Neuronal stem cell (in vitro differentiated cells): ENCODE measurements at regions not wholly inside any gene's neighbourhood (a gene's known extent, or its start where the extent isn't known, plus 50 kb on each side); places are given as distances from the start of the nearest gene placed in this dataset.

Experiments used
- DNase-seq: peaks from one replicate; pipeline ENCODE4 v3.0.0-alpha.2; 2013; ENCODE audit warnings: low spot score
- H2AFZ ChIP-seq: one replicate; pipeline ENCODE4 v1.6.1; 2013; ENCODE audit warnings: mild to moderate bottlenecking, low read length, inconsistent platforms
- H2AK5ac ChIP-seq: 2 replicates; pipeline ENCODE4 v1.6.1; 2013; ENCODE audit warnings: low read depth, mild to moderate bottlenecking, inconsistent platforms, low read length, moderate library complexity, mixed read lengths
- H2BK120ac ChIP-seq: 2 replicates; pipeline ENCODE4 v1.6.1; 2013; ENCODE audit warnings: low read depth, mild to moderate bottlenecking, inconsistent platforms, low read length, moderate library complexity, mixed read lengths
- H2BK12ac ChIP-seq: one replicate; pipeline ENCODE4 v1.6.1; 2013; ENCODE audit warnings: low read length, inconsistent platforms
- H2BK15ac ChIP-seq: 2 replicates; pipeline ENCODE4 v1.6.1; 2013; ENCODE audit warnings: mild to moderate bottlenecking, low read length, inconsistent platforms, mixed read lengths
- H2BK5ac ChIP-seq: one replicate; pipeline ENCODE4 v1.6.1; 2013; ENCODE audit warnings: inconsistent platforms, mild to moderate bottlenecking, low read length, moderate library complexity
- H3K14ac ChIP-seq: one replicate; pipeline ENCODE4 v1.6.1; 2013; ENCODE audit warnings: low read length, inconsistent platforms
- H3K18ac ChIP-seq: 2 replicates; pipeline ENCODE4 v1.6.1; 2013; ENCODE audit warnings: low read length, inconsistent platforms
- H3K23ac ChIP-seq: 2 replicates; pipeline ENCODE4 v1.6.1; 2013; ENCODE audit warnings: low read depth, mild to moderate bottlenecking, mixed read lengths, low read length, inconsistent platforms; ENCODE audit not compliant: poor library complexity
- H3K27ac ChIP-seq: replicated peaks from 3 replicates; pipeline ENCODE4 v1.5.1; 2013; ENCODE audit warnings: low read length, inconsistent platforms
- H3K27me3 ChIP-seq, 3 experiments: 2 replicates each; pipeline ENCODE4 v1.6.1; 2013; ENCODE audit warnings: low read length in 3 of 3, mild to moderate bottlenecking in 2 of 3, inconsistent platforms in 1 of 3, low read depth in 1 of 3, mixed read lengths in 1 of 3, moderate library complexity in 1 of 3; ENCODE audit not compliant: control insufficient read depth in 3 of 3, insufficient read depth in 3 of 3
- H3K36me3 ChIP-seq, 2 donors: replicated peaks in 1 of 2; 2 replicates each; pipeline ENCODE4 v1.6.1; 2013; ENCODE audit warnings: low read length in 2 of 2; ENCODE audit not compliant: control insufficient read depth in 2 of 2, insufficient read depth in 2 of 2
- H3K4ac ChIP-seq: 2 replicates; pipeline ENCODE4 v1.6.1; 2013; ENCODE audit warnings: inconsistent platforms, mild to moderate bottlenecking, low read length, moderate library complexity
- H3K4me1 ChIP-seq, 2 donors: 1 replicate in 1 of 2; 2 replicates in 1 of 2; pipeline ENCODE4 v1.6.1; 2013; ENCODE audit warnings: low read length in 2 of 2, low read depth in 1 of 2; ENCODE audit not compliant: control insufficient read depth in 2 of 2, insufficient read depth in 1 of 2
- H3K4me2 ChIP-seq: one replicate; pipeline ENCODE4 v1.6.1; 2013; ENCODE audit warnings: mild to moderate bottlenecking, low read length, inconsistent platforms; ENCODE audit not compliant: insufficient read depth, poor library complexity, severe bottlenecking
- H3K4me3 ChIP-seq, 2 donors: 2 replicates each; pipeline ENCODE4 v1.5.1; 2013; ENCODE audit warnings: low read length in 2 of 2, mild to moderate bottlenecking in 2 of 2, inconsistent platforms in 1 of 2, moderate library complexity in 1 of 2
- H3K79me1 ChIP-seq: one replicate; pipeline ENCODE4 v1.6.1; 2013; ENCODE audit warnings: low read depth, mild to moderate bottlenecking, inconsistent platforms, low read length, moderate library complexity
- H3K9ac ChIP-seq: one replicate; pipeline ENCODE4 v1.6.1; 2013; ENCODE audit warnings: mild to moderate bottlenecking, low read depth, low read length, inconsistent platforms; ENCODE audit not compliant: poor library complexity
- H3K9me3 ChIP-seq, 2 donors: replicated peaks in 1 of 2; 2 replicates each; pipeline versions ENCODE3 to v1.6.1; 2013; ENCODE audit warnings: low read length in 2 of 2, mild to moderate bottlenecking in 2 of 2, inconsistent platforms in 1 of 2, low read depth in 1 of 2, mixed read lengths in 1 of 2, moderate library complexity in 1 of 2; ENCODE audit not compliant: control insufficient read depth in 2 of 2, insufficient read depth in 1 of 2
- H4K8ac ChIP-seq: one replicate; pipeline ENCODE4 v1.6.1; 2013; ENCODE audit warnings: low read depth, mild to moderate bottlenecking, inconsistent platforms, low read length, moderate library complexity
- H4K91ac ChIP-seq: one replicate; pipeline ENCODE4 v1.6.1; 2013; ENCODE audit warnings: low read length, low read depth, mild to moderate bottlenecking, inconsistent platforms; ENCODE audit not compliant: poor library complexity
- WGBS, 2 donors: extraction: QIAGEN DNeasy Blood & Tissue Kit; methylation state at CpG; one replicate each; pipeline ENCODE4 v1.1.7; 2013; ENCODE audit warnings: missing lambda C conversion rate in 2 of 2, mixed read lengths in 1 of 2; ENCODE audit not compliant: insufficient read length in 2 of 2, insufficient replicate concordance in 1 of 2; ENCODE audit errors: extremely low coverage in 2 of 2; 5-methylcytosine and 5-hydroxymethylcytosine counted together

DNA sequence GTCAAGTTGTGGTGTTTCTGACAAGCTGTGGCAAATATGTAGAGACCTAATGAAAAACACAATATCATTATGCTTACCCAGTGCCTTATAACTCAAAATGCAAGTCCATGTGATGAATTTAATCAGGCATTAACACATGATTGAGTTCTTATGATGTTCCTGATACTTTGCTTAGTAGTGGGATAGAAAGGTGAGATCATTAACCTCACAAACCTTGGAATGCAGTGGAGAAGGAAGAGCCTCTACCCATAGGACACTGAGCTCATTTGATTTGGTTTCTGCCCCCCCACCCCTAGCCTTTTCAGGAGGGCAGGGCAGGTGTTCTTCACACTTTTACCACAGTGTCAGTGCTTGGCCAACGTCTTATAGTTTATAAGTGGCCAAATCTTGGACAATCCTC lies 683.6 kb upstream of the CPEB2 start:
- H4K91ac ChIP-seq, result no peak overlapping the region
- H3K27me3 ChIP-seq, result no peaks in the 10 kb centered on the region
- no peaks in the 10 kb centered on the region for H3K79me1 ChIP-seq
- no peak overlapping the region for H3K18ac ChIP-seq
- DNase-seq, result no peak
- no peak overlapping the region for H3K4me3 ChIP-seq
- H2AK5ac ChIP-seq, result no peak overlapping the region
- H2AFZ ChIP-seq, result no peak overlapping the region
- no peak overlapping the region for H3K4me2 ChIP-seq
- H2BK5ac ChIP-seq, result no peak overlapping the region
- no peak overlapping the region for H3K27ac ChIP-seq
- H2BK15ac ChIP-seq, result no peak overlapping the region
- WGBS, 2 donors, result no CpG with 5 or more reads among the region's 1 CpG
- no peaks in the 10 kb centered on the region for H3K36me3 ChIP-seq
- H3K14ac ChIP-seq, result no peak overlapping the region
- no peak overlapping the region for H3K9ac ChIP-seq
- no peak overlapping the region for H4K8ac ChIP-seq
- H3K4me1 ChIP-seq, result no peaks in the 10 kb centered on the region
- no peak overlapping the region for H2BK120ac ChIP-seq
- no peak overlapping the region for H2BK12ac ChIP-seq
- H3K4ac ChIP-seq, result no peak overlapping the region
- no peak overlapping the region for H3K23ac ChIP-seq
- peaks cover 0 to 2% of the 10 kb centered on the region in 2 donors for H3K9me3 ChIP-seq

DNA sequence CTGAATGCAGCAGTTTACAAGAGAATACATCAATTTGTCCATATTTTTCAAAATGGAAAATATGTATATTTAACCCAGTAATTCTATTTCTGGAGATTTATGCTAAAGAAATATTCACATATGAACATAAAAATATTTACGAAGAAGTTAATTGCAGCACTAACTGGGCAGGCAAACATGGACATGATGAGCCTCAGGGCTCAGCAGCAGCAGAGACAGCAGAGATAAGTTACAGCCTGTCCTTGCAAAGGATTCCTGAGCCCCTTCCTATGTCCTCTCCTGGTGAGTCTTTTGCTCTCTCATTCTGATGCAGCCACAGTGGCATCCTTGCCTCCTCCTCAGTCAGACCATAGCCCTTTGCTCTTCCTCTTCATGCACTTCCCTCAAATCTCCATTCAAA lies 680.6 kb upstream of the CPEB2 start:
- H3K36me3 ChIP-seq, result no peaks in the 10 kb centered on the region
- H3K9me3 ChIP-seq, result peaks cover 0 to 2% of the 10 kb centered on the region in 2 donors
- H2AFZ ChIP-seq, result no peak overlapping the region
- no peak overlapping the region for H2AK5ac ChIP-seq
- no peak overlapping the region for H2BK12ac ChIP-seq
- no peak overlapping the region for H3K18ac ChIP-seq
- H3K14ac ChIP-seq, result no peak overlapping the region
- H2BK5ac ChIP-seq, result no peak overlapping the region
- H2BK15ac ChIP-seq, result no peak overlapping the region
- H3K23ac ChIP-seq, result no peak overlapping the region
- WGBS, 2 donors, result no CpG with 5 or more reads among the region's 1 CpG
- no peak overlapping the region for H3K27ac ChIP-seq
- no peak overlapping the region for H3K4ac ChIP-seq
- H3K27me3 ChIP-seq, result no peaks in the 10 kb centered on the region
- DNase-seq, result no peak
- H3K79me1 ChIP-seq, result no peaks in the 10 kb centered on the region
- H3K9ac ChIP-seq, result no peak overlapping the region
- no peak overlapping the region for H4K8ac ChIP-seq
- no peak overlapping the region for H3K4me3 ChIP-seq
- no peaks in the 10 kb centered on the region for H3K4me1 ChIP-seq
- no peak overlapping the region for H2BK120ac ChIP-seq
- no peak overlapping the region for H3K4me2 ChIP-seq
- no peak overlapping the region for H4K91ac ChIP-seq

DNA sequence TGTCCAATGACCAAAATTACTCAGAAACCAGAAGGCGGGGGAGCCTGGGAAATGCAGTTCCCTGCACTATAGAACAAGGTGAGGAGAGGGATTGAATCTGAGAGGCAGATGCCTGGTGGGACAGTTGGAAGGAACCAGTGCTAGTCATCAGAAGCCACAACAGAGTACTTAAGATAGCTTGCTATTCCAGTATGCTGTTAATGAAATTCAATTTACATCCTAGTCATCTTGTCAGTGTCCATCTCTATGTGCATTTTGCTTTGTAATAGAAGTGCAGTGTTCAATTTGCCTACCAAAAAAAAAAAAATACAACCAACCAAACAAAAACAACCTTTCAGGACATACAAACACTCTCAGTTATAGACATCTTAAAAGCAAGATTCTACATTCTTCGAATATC lies 679.1 kb upstream of the CPEB2 start:
- H3K79me1 ChIP-seq, result no peaks in the 10 kb centered on the region
- WGBS, 2 donors, result no CpG with 5 or more reads among the region's 2 CpGs
- no peak overlapping the region for H2AFZ ChIP-seq
- no peak overlapping the region for H2AK5ac ChIP-seq
- H4K91ac ChIP-seq, result no peak overlapping the region
- no peak for DNase-seq
- H3K36me3 ChIP-seq, result no peaks in the 10 kb centered on the region
- H2BK120ac ChIP-seq, result no peak overlapping the region
- H3K9ac ChIP-seq, result no peak overlapping the region
- H3K4me3 ChIP-seq, result no peak overlapping the region
- no peak overlapping the region for H4K8ac ChIP-seq
- no peaks in the 10 kb centered on the region for H3K27me3 ChIP-seq
- no peak overlapping the region for H2BK5ac ChIP-seq
- no peak overlapping the region for H3K4ac ChIP-seq
- peaks cover 0 to 2% of the 10 kb centered on the region in 2 donors for H3K9me3 ChIP-seq
- no peak overlapping the region for H3K23ac ChIP-seq
- H3K14ac ChIP-seq, result no peak overlapping the region
- no peak overlapping the region for H3K18ac ChIP-seq
- H2BK12ac ChIP-seq, result no peak overlapping the region
- no peak overlapping the region for H3K27ac ChIP-seq
- H3K4me1 ChIP-seq, result no peaks in the 10 kb centered on the region
- no peak overlapping the region for H2BK15ac ChIP-seq
- H3K4me2 ChIP-seq, result no peak overlapping the region

DNA sequence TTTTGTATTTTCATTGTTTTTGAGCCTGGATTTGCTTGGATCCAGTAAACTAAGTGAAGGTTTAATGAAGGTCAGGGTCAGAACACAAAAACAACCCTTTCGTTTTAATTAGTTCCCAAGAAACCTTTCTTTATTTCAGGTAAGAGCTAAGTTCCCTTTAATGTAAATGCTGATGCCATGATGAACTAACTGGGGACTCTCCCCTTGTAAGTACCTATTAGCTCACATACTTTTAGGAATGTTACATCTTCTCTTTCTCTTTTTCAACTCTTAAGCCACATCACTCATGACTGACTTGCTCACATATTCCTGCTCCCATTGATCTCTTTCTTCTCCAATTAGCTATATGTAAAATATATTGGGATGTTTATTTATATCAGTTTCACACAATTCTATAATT lies 673.1 kb upstream of the CPEB2 start:
- Histone ChIP-seq H3K4me2 (no peak overlapping the region), H3K14ac (no peak overlapping the region), H2BK5ac (no peak overlapping the region), H2BK15ac (no peak overlapping the region), H3K18ac (no peak overlapping the region), H3K4ac (no peak overlapping the region), H4K8ac (no peak overlapping the region), H3K9ac (no peak overlapping the region), H3K9me3 (no peaks in the 10 kb centered on the region), H2BK120ac (no peak overlapping the region), H3K23ac (no peak overlapping the region), H2AK5ac (no peak overlapping the region), H2BK12ac (no peak overlapping the region), H3K27ac (no peak overlapping the region), H4K91ac (no peak overlapping the region), H3K36me3 (no peaks in the 10 kb centered on the region), H2AFZ (no peak overlapping the region), H3K27me3 (no peaks in the 10 kb centered on the region), H3K4me1 (no peaks in the 10 kb centered on the region), H3K4me3 (no peak overlapping the region), H3K79me1 (no peaks in the 10 kb centered on the region)
- WGBS, 2 donors, result no CpG with 5 or more reads among the region's 1 CpG
- no peak for DNase-seq
